GM19455 (cell line): ENCODE measurements at regions not wholly inside any gene's neighbourhood (a gene's known extent, or its start where the extent isn't known, plus 50 kb on each side); places are given as distances from the start of the nearest gene placed in this dataset.
"Not testable (repeated sequence)": the region's sequence is repeated elsewhere in the genome, so short reads cannot be mapped to it uniquely, and the experiment has no call there.

Experiments
- ATAC-seq: cut with Tn5 transposase; IDR thresholded peaks from one replicate; pipeline ENCODE4 v1.9.1; 2021; ENCODE audit not compliant: unreplicated experiment

GRCh38 chr4:153877898-153878297 is 89.0 kb upstream of the SFRP2 start:
- no peak for ATAC-seq

DNA sequence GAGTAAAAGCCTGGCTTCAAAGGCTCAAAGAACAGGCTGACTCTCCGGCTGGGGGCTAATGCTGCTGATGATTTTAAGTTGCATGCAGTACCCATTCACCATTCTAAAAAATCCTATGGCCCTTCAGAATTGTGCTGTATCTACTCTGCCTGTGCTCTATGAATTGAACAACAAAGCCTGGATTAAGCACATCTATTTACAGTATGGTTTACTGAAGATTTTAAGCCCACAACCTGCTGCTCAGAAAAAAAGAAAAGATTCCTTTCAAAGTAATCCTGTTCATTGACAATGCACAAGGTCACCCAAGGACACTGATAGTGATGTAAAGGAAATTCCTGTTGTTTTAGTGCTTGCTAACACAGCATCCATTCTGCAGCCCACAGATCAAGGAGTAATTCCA is 84.9 kb upstream of the SFRP2 start:
- ATAC-seq, result no peak

DNA sequence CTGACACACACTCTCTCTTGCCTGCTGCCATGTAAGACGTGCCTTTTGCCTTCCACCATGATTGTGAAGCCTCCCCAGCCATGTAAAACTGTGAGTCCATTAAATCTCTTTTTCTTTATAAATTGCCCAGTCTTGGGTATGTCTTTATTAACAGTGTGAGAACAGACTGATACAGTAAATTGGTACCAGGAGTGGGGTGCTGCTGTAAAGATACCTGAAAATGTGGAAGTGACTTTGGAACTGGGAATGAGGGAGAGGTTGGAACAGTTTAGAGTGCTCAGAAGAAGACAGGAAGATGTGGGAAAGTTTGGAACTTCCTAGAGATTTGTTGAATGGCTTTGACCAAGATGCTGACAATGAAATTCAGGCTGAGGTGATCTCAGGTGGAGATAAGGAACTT is 77.9 kb upstream of the SFRP2 start:
- ATAC-seq, result not testable (repeated sequence)

DNA sequence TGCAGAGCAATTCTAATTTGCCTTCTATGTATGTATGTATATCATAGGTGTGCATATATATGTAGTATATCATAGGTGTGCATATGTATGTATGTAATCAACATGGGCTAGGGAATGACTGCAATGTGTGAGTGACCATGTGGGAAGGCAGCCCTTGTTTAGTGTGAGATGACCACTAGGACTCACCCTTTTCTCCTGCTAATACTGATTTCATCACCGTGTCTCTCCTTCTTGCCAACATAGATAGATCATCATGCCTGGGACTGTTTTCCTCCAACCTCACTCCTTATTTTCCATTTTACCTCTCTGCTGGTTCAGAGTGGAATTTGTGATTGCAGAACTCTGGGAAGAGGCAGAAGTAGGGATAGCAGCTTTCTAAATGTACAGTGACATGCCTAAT is 63.6 kb upstream of the SFRP2 start:
- ATAC-seq, result no peak

DNA sequence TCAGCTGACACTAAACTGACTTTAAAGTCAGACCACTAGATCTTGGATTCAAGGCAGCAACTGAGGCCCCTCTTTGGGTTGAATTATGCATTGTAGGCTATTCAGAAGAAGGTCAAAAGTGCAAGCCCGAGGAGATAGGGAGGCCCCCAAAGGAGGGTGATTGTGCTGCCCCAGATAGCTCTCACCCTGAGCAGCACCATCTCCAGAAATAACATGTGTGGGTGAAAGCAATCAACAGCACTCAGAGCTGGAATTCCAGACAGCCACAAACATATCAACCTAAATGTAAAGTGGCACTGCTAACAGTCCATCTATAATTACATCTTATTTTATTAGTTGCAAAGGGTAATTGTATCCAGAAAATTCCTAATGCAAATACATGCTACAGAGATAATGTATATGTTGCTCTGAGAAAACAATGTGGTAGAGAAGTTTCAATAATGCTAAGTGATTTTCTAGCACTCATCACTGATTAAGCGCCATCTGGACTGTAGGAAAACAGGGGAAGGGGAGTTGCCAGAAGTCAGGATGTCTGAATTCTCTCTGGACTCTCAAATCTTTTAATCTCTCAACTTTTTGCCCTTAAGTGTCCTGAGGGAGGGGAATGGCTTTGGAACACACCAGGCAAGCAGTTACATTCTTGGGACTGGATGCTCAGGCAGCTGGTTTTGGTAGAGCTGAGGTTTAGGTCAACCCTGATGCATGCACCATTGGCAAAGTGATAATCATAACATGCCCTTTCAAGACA is 61.8 kb upstream of the SFRP2 start:
- ATAC-seq, result no peak

- no peak for ATAC-seq
Measured at GRCh38 chr4:153844144-153844543, 55.3 kb upstream of the SFRP2 start.
